ENCODE measurements at regions not wholly inside any gene's neighbourhood (a gene's known extent, or its start where the extent isn't known, plus 50 kb on each side); places are given as distances from the start of the nearest gene placed in this dataset.

DNA sequence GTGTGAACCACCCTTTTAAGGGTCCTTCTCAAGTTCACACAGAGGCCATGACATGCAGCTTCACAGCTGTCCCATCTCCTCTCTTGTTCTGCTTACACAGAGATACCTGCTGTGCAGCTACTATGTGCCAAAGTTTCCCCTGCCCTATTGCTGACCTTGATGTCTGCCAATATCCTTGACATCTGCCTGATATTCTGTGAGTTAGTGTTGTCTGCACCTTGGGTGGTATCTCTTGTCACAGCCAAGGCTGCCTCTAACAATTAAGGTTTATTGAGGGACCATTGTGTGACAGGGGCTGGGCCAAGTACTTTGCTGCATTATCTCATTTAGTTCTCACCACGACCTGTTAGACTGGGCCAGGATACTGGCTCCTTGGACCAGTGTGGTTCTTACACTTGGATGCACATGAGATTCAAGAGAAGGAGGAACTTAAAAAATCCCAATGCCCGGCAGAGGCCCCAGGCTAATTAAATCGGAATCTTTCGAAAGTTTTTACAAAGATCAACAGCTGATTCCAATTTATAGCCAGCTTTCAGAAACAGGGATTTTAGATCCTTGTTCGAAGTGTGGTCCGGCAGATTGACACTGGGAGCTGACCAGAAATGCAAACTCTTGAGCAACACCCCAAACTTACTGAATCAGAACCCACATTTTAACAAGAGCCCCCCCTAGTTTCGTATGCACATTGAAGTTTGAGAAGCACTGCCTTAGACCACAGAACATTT is 178.6 kb downstream of the SATB1 start:
- TF ChIP-seq GABPA (IDR thresholded peaks at IDR 0.05; ENCODE audit: borderline replicate concordance, insufficient read depth, low read length) (no peak), RXRA (IDR thresholded peaks at IDR 0.05; ENCODE audit: insufficient read depth, low read depth, low read length) (no peak)

Data from H1 (cell line).